Fibroblast of pulmonary artery (primary cell): ENCODE measurements at regions not wholly inside any gene's neighbourhood (a gene's known extent, or its start where the extent isn't known, plus 50 kb on each side); places are given as distances from the start of the nearest gene placed in this dataset.

Experiments used
- DNase-seq: peaks from one replicate; pipeline ENCODE4 v3.0.0-alpha.2; 2010; ENCODE audit warnings: low read depth
- H3K4me3 ChIP-seq: replicated peaks from 2 replicates; pipeline ENCODE4 v1.5.1; 2011; ENCODE audit warnings: low read depth, mild to moderate bottlenecking, control low read depth, low read length, moderate library complexity
- CTCF ChIP-seq: IDR thresholded peaks from 2 replicates; pipeline ENCODE4 v1.5.1; 2011; ENCODE audit warnings: mild to moderate bottlenecking, control low read depth, low read length, inconsistent platforms; ENCODE audit errors: missing control alignments

GRCh38 chr15:98446083-98446482, 202.3 kb upstream of the IGF1R start:
- no peak for TF ChIP-seq CTCF
- no peak for DNase-seq
- H3K4me3 ChIP-seq: no peak overlapping the region

- H3K4me3 ChIP-seq: no peak overlapping the region
- DNase-seq: no peak
- TF ChIP-seq CTCF: no peak
These were observed 201.3 kb upstream of the IGF1R start for GRCh38 chr15:98447069-98447468.

- TF ChIP-seq CTCF: no peak
These were observed 197.1 kb upstream of the IGF1R start for GRCh38 chr15:98451236-98451635.

GRCh38 chr15:98452238-98452637, 196.1 kb upstream of the IGF1R start:
- DNase-seq: no peak
- TF ChIP-seq CTCF: no peak
- no peak overlapping the region for H3K4me3 ChIP-seq

More at GRCh38 chr15:98451236-98451635, 197.1 kb upstream of the IGF1R start:
- no peak for DNase-seq
- no peak overlapping the region for H3K4me3 ChIP-seq

- DNase-seq: no peak
- no peak for TF ChIP-seq CTCF
- H3K4me3 ChIP-seq: no peak overlapping the region
These were observed 192.4 kb upstream of the IGF1R start for GRCh38 chr15:98455904-98456303.

- H3K4me3 ChIP-seq: no peak overlapping the region
- DNase-seq: no peak
- no peak for TF ChIP-seq CTCF
These were observed 171.8 kb upstream of the IGF1R start for GRCh38 chr15:98476559-98476958.

GRCh38 chr15:98480844-98481243, 167.5 kb upstream of the IGF1R start:
- DNase-seq: no peak

More at GRCh38 chr15:98480844-98481243, 167.5 kb upstream of the IGF1R start:
- H3K4me3 ChIP-seq: no peak overlapping the region
- no peak for TF ChIP-seq CTCF
